WTC11 (cell line): ENCODE measurements at regions not wholly inside any gene's neighbourhood (a gene's known extent, or its start where the extent isn't known, plus 50 kb on each side); places are given as distances from the start of the nearest gene placed in this dataset.

Experiments used
- CTCF ChIP-seq: fragments of 200-600 bp; IDR thresholded peaks from 2 replicates; pipeline ENCODE4 v1.8.0; 2022; ENCODE audit warnings: antibody characterized with exemption
- ZSCAN18 ChIP-seq: fragments of 250-450 bp; sonication (Bioruptor Pico); IDR thresholded peaks from 2 replicates; pipeline ENCODE4 v2.1.2; 2022; ENCODE audit warnings: mild to moderate bottlenecking, moderate library complexity

- TF ChIP-seq CTCF (no peak), ZSCAN18 (CRISPR knock-in tag) (no peak)
These were observed 221.9 kb upstream of the C1orf174 start for GRCh38 chr1:4121834-4122512.
